GM12873 (cell line): ENCODE measurements at regions not wholly inside any gene's neighbourhood (a gene's known extent, or its start where the extent isn't known, plus 50 kb on each side); places are given as distances from the start of the nearest gene placed in this dataset.
A peak's percentile ranks its signal among the peaks of the same experiment; 100 is the strongest.

Experiments used
- CTCF ChIP-seq: IDR thresholded peaks from 2 replicates; pipeline ENCODE4 v1.5.1; 2012; ENCODE audit warnings: low read depth, mild to moderate bottlenecking, moderate library complexity, low read length, control low read depth; ENCODE audit not compliant: insufficient read depth; ENCODE audit errors: missing control alignments

GRCh38 chr15:95825671-95826411, 504.7 kb upstream of the NR2F2 start:
- TF ChIP-seq CTCF = no peak

GRCh38 chr15:95826412-95827195, 503.9 kb upstream of the NR2F2 start:
- TF ChIP-seq CTCF = peak; percentile 31

GRCh38 chr15:95829062-95829461, 501.4 kb upstream of the NR2F2 start:
- no peak for TF ChIP-seq CTCF

- no peak for TF ChIP-seq CTCF
Measured at GRCh38 chr15:95830281-95830680, 500.2 kb upstream of the NR2F2 start.

- no peak for TF ChIP-seq CTCF
Measured at GRCh38 chr15:95832668-95833067, 497.8 kb upstream of the NR2F2 start.

- no peak for TF ChIP-seq CTCF
Measured at GRCh38 chr15:95834028-95834804, 496.3 kb upstream of the NR2F2 start.

- no peak for TF ChIP-seq CTCF
Measured at GRCh38 chr15:95836536-95836935, 494.0 kb upstream of the NR2F2 start.
